Femur (tissue), 1 donor: ENCODE measurements at regions not wholly inside any gene's neighbourhood (a gene's known extent, or its start where the extent isn't known, plus 50 kb on each side); places are given as distances from the start of the nearest gene placed in this dataset.
A peak's percentile ranks its signal among the peaks of the same experiment; 100 is the strongest.

Experiments used
- DNase-seq: peaks from one replicate; pipeline ENCODE4 v3.0.0-alpha.2; 2017

GRCh38 chr11:104522123-104522522 lies 358.2 kb upstream of the PDGFD start:
- DNase-seq, result no peak

GRCh38 chr11:104510169-104510568 lies 346.2 kb upstream of the PDGFD start:
- no peak for DNase-seq

GRCh38 chr11:104490182-104490581 lies 326.2 kb upstream of the PDGFD start:
- no peak for DNase-seq

GRCh38 chr11:104488561-104488960 lies 324.6 kb upstream of the PDGFD start:
- DNase-seq, result no peak

GRCh38 chr11:104487046-104487806 lies 323.3 kb upstream of the PDGFD start:
- DNase-seq, result no peak

- no peak for DNase-seq
Measured at GRCh38 chr11:104484804-104485554, 321.0 kb upstream of the PDGFD start.

- DNase-seq, result no peak
Measured at GRCh38 chr11:104476898-104477297, 313.0 kb upstream of the PDGFD start.

GRCh38 chr11:104476454-104476853 lies 312.5 kb upstream of the PDGFD start:
- no peak for DNase-seq

GRCh38 chr11:104467404-104467803 lies 303.5 kb upstream of the PDGFD start:
- no peak for DNase-seq

GRCh38 chr11:104465321-104465720 lies 301.4 kb upstream of the PDGFD start:
- DNase-seq, result no peak

- DNase-seq, result peak; percentile 29
Measured at GRCh38 chr11:104464691-104465090, 300.7 kb upstream of the PDGFD start.

GRCh38 chr11:104462341-104462740 lies 298.4 kb upstream of the PDGFD start:
- peak; percentile 45 for DNase-seq

GRCh38 chr11:104451197-104451893 lies 287.4 kb upstream of the PDGFD start:
- DNase-seq, result peak; percentile 29

- DNase-seq, result no peak
Measured at GRCh38 chr11:104443387-104443786, 279.4 kb upstream of the PDGFD start.

GRCh38 chr11:104442321-104442720 lies 278.4 kb upstream of the PDGFD start:
- DNase-seq, result no peak

- no peak for DNase-seq
Measured at GRCh38 chr11:104435494-104435893, 271.5 kb upstream of the PDGFD start.

- no peak for DNase-seq
Measured at GRCh38 chr11:104433751-104434150, 269.8 kb upstream of the PDGFD start.

- DNase-seq, result no peak
Measured at GRCh38 chr11:104432981-104433380, 269.0 kb upstream of the PDGFD start.

GRCh38 chr11:104432526-104432925 lies 268.6 kb upstream of the PDGFD start:
- no peak for DNase-seq

- DNase-seq, result no peak
Measured at GRCh38 chr11:104422324-104422944, 258.5 kb upstream of the PDGFD start.

GRCh38 chr11:104410336-104410735 lies 246.4 kb upstream of the PDGFD start:
- DNase-seq, result no peak

GRCh38 chr11:104408630-104409029 lies 244.7 kb upstream of the PDGFD start:
- DNase-seq, result no peak

- no peak for DNase-seq
Measured at GRCh38 chr11:104405277-104405676, 241.3 kb upstream of the PDGFD start.
